GM18498 (cell line): ENCODE measurements at regions not wholly inside any gene's neighbourhood (a gene's known extent, or its start where the extent isn't known, plus 50 kb on each side); places are given as distances from the start of the nearest gene placed in this dataset.
A peak's percentile ranks its signal among the peaks of the same experiment; 100 is the strongest.

Experiments used
- ATAC-seq: cut with Tn5 transposase; IDR thresholded peaks from one replicate; pipeline ENCODE4 v1.9.1; 2021; ENCODE audit warnings: mild to moderate bottlenecking, moderate library complexity; ENCODE audit not compliant: unreplicated experiment

GRCh38 chr15:31486506-31486905 is 159.9 kb downstream of the KLF13 start:
- ATAC-seq, result no peak

- ATAC-seq, result no peak
Measured at GRCh38 chr15:31486906-31487695, 160.5 kb downstream of the KLF13 start.

GRCh38 chr15:31487811-31488436 is 161.3 kb downstream of the KLF13 start:
- ATAC-seq, result peak; percentile 37

- ATAC-seq, result peak; percentile 41
Measured at GRCh38 chr15:31488437-31489204, 162.0 kb downstream of the KLF13 start.

GRCh38 chr15:31489281-31489680 is 162.6 kb downstream of the KLF13 start:
- no peak for ATAC-seq

- ATAC-seq, result no peak
Measured at GRCh38 chr15:31489801-31490646, 163.4 kb downstream of the KLF13 start.

- no peak for ATAC-seq
Measured at GRCh38 chr15:31494786-31495185, 168.2 kb downstream of the KLF13 start.

GRCh38 chr15:31495281-31495680 is 168.6 kb downstream of the KLF13 start:
- no peak for ATAC-seq

GRCh38 chr15:31497838-31498237 is 171.2 kb downstream of the KLF13 start:
- no peak for ATAC-seq

GRCh38 chr15:31498329-31498728 is 171.7 kb downstream of the KLF13 start:
- ATAC-seq, result no peak

GRCh38 chr15:31498756-31499155 is 172.1 kb downstream of the KLF13 start:
- ATAC-seq, result no peak

- no peak for ATAC-seq
Measured at GRCh38 chr15:31499236-31499952, 172.8 kb downstream of the KLF13 start.

GRCh38 chr15:31499953-31500765 is 173.5 kb downstream of the KLF13 start:
- ATAC-seq, result no peak

GRCh38 chr15:31500766-31501449 is 174.3 kb downstream of the KLF13 start:
- ATAC-seq, result no peak

GRCh38 chr15:31501536-31502157 is 175.0 kb downstream of the KLF13 start:
- no peak for ATAC-seq

- no peak for ATAC-seq
Measured at GRCh38 chr15:31502541-31503229, 176.1 kb downstream of the KLF13 start.

GRCh38 chr15:31503256-31503655 is 176.6 kb downstream of the KLF13 start:
- no peak for ATAC-seq
